SK-N-SH (cell line): ENCODE measurements at regions not wholly inside any gene's neighbourhood (a gene's known extent, or its start where the extent isn't known, plus 50 kb on each side); places are given as distances from the start of the nearest gene placed in this dataset.

Experiments used
- ELF1 ChIP-seq: IDR thresholded peaks from 2 replicates; pipeline ENCODE4 v1.4.0; 2012
- EZH2phosphoT487 ChIP-seq: fragments of 200-600 bp; sonication (generic); IDR thresholded peaks from 2 replicates; pipeline ENCODE4 v1.6.1; 2017; ENCODE audit warnings: low read depth, mixed run types, mild to moderate bottlenecking, antibody characterized with exemption, moderate library complexity, borderline replicate concordance
- FOXJ3 ChIP-seq: sonication (generic); formaldehyde crosslinking; IDR thresholded peaks from 2 replicates; pipeline ENCODE4 v1.5.1; 2020; ENCODE audit warnings: mild to moderate bottlenecking, missing genetic modification reagents
- FOXM1 ChIP-seq: IDR thresholded peaks from 2 replicates; pipeline ENCODE4 v1.4.0; 2012; ENCODE audit warnings: low read depth, mild to moderate bottlenecking
- GABPA ChIP-seq: IDR thresholded peaks from 2 replicates; pipeline ENCODE4 v1.4.0; 2012; ENCODE audit warnings: low read depth, mild to moderate bottlenecking
- POLR2AphosphoS5 ChIP-seq: IDR thresholded peaks from 2 replicates; pipeline ENCODE4 v1.6.1; 2012; ENCODE audit warnings: low read depth, low read length
- RFX5 ChIP-seq: IDR thresholded peaks from 2 replicates; pipeline ENCODE4 v1.6.1; 2012; ENCODE audit warnings: mild to moderate bottlenecking, improper control_type of control experiment, low read length
- TCF12 ChIP-seq: IDR thresholded peaks from 2 replicates; pipeline ENCODE4 v1.4.0; 2012
- TF ChIP-seq, protein P1 (sequence below): fragments of 200-600 bp; sonication (generic); IDR thresholded peaks from 2 replicates; pipeline ENCODE4 v1.6.1; 2017; ENCODE audit warnings: antibody characterized with exemption, mild to moderate bottlenecking, moderate library complexity

DNA sequence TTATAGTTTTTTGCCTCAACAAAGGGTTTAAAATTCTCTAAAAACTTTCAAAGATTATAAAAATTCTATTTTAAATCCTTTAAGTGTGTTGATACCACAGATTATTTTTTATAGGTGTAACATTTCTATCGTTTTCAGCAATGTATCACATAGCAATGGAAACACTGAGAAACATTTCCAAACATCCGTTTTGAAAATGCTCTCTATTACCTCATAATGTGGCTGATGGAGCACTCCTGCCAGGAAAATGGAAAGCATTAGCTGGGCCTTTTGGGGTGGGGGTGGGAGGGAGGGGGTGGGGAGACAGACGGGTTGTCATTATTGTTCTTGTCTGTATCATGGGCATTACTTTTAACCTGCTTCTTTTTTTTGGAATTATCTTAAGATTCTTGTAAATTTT is 516.5 kb downstream of the ACTL7B start:
- TF ChIP-seq, protein P1, sequence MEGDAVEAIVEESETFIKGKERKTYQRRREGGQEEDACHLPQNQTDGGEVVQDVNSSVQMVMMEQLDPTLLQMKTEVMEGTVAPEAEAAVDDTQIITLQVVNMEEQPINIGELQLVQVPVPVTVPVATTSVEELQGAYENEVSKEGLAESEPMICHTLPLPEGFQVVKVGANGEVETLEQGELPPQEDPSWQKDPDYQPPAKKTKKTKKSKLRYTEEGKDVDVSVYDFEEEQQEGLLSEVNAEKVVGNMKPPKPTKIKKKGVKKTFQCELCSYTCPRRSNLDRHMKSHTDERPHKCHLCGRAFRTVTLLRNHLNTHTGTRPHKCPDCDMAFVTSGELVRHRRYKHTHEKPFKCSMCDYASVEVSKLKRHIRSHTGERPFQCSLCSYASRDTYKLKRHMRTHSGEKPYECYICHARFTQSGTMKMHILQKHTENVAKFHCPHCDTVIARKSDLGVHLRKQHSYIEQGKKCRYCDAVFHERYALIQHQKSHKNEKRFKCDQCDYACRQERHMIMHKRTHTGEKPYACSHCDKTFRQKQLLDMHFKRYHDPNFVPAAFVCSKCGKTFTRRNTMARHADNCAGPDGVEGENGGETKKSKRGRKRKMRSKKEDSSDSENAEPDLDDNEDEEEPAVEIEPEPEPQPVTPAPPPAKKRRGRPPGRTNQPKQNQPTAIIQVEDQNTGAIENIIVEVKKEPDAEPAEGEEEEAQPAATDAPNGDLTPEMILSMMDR: no peak
- TF ChIP-seq POLR2AphosphoS5 (no peak), TCF12 (no peak), RFX5 (no peak), ELF1 (no peak), FOXM1 (no peak), EZH2phosphoT487 (no peak), GABPA (no peak), FOXJ3 (CRISPR knock-in tag) (no peak)
